Adrenal gland (tissue), 5 donors: ENCODE measurements at regions not wholly inside any gene's neighbourhood (a gene's known extent, or its start where the extent isn't known, plus 50 kb on each side); places are given as distances from the start of the nearest gene placed in this dataset.

ENCODE experiments used
- CTCF ChIP-seq, 6 experiments: fragments of 450-650 bp in 4 of 6; fragments of 200-600 bp in 2 of 6; sonication (generic) in 1 of 6; IDR thresholded peaks; 1 replicate in 5 of 6; 2 replicates in 1 of 6; pipeline versions ENCODE4 v1.5.1 to v1.8.0; 2016 to 2021; ENCODE audit warnings: antibody characterized with exemption in 6 of 6, mild to moderate bottlenecking in 2 of 6, moderate library complexity in 1 of 6
- POLR2A ChIP-seq, 2 donors: fragments of 450-650 bp; IDR thresholded peaks; one replicate each; pipeline ENCODE4 v1.6.1; 2017; ENCODE audit warnings: antibody characterized with exemption in 2 of 2, mild to moderate bottlenecking in 2 of 2, moderate library complexity in 1 of 2
- donor health status: DM: no; HTN: no; CAD: no.

- TF ChIP-seq CTCF (IDR thresholded peaks at IDR 0.05): no peak
- TF ChIP-seq POLR2A (IDR thresholded peaks at IDR 0.05): no peak
These were observed 620.9 kb downstream of the TLL1 start for GRCh38 chr4:166493924-166494345.
